GM19023 (cell line): ENCODE measurements at regions not wholly inside any gene's neighbourhood (a gene's known extent, or its start where the extent isn't known, plus 50 kb on each side); places are given as distances from the start of the nearest gene placed in this dataset.

Experiments
- ATAC-seq: cut with Tn5 transposase; IDR thresholded peaks from one replicate; pipeline ENCODE4 v1.9.1; 2021; ENCODE audit warnings: mild to moderate bottlenecking, moderate library complexity; ENCODE audit not compliant: unreplicated experiment

DNA sequence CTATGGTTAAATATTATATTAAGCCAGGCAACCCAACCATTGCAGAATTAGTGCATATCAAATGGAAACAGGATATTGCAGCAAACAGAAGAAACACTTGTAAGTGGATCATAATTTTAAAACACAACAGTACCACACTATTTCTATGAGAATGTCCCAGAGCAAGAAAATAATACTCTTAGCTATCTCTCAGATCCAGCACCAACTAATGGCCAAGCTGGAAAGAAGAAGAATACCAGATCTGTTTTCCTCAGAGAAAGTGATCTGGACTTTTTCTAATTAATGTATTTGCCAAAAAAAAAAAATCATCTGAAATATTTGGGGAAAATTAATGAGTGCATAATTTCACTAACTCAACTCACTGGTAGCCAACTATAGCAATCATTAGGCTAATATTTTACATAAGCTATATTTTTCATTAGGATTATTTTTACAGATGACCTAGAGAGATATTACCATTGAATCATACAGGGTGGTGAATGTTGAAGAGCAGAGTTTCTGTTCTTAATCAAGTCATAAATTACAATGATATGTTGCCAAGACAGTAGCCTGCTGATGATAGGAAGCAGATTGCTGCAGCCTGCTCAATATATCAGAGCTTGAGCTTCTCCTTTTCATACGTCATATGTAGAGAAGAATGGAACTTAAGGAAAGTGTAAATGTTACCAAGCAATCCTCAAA is 995.4 kb upstream of the LRRN3 start:
- ATAC-seq, result no peak

DNA sequence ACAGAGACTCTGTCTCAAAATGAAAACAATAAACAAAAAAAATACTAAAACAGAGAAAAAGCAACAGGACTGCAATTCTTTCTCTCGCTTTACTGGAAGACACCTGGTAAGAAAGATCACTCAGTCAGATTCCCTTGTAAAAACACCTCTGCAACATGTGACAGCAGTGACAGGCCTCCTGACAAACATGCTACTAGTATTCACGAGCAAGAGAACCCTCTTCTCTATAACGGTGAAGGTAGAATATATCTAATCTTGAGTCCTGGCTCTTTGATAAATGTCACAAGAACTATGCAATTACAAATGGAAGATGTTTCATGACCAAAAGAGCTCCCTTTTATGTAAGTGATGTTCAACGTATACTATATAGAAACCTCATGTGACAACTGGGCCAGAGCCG is 986.7 kb upstream of the LRRN3 start:
- no peak for ATAC-seq

DNA sequence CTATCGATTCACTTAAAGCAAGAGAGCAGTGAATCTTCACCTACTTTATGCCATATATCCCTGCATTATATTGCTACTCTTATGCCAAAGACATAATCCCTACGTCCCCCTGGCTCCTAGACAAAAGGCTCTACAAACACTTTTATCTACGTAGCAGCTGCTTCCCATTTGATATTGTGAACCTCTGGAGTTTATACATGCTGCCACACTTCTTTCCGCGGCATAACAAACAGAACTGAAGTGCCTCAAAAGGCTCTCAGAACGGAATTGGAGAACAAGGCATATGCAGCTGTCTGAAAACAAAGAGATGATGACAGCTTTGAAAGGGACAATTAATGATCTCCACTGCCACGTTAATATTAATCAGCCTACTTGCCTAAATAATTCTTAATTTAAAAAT is 985.6 kb upstream of the LRRN3 start:
- ATAC-seq, result no peak

DNA sequence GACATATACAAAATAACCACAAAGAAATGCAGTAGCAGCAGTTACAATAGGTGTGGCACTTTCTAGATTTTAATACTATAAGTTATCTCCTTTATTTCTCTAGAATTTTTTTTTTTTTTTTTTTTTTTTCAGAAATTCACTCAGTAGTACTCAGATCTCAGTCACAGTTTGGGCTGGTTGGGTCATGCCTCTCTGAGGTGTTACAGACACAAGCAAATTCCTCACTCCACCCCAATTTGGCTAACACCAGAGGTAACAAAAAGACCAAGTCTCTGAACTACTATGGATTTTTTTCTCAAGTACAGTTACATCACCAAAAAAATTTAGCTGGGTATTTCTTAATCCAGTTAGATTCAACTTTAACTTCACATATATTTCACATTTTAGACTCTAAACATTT is 985.1 kb upstream of the LRRN3 start:
- ATAC-seq, result no peak

DNA sequence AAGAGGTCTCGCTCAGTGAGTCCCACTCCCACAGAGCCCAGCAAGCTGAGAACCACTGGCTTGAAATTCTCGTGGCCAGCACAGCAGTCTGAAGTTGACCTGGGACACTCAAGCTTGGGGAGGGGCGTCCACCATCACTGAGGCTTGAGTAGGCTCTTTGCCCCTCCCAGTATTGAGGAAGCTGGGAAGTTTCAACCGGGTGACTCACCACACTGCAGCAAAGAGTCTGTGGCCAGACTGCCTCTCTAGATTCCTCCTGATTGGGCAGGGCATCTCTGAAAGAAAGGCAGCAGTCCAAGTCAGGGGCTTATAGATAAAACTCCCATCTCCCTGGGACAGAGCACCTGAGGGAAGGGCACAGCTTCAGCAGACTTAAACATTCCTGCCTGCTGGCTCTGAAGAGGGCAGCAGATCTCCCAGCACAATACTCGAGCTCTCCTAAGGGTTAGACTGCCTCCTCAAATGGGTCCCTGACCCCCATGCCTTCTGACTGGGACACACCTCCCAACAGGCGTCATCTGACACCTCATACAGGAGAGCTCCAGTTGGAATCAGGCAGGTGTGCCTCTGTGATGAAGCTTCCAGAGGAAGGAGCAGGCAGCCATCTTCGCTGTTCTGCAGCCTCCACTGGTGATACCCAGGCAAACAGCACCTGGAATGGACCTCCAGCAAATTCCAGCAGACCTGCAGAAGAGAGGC is 970.9 kb upstream of the LRRN3 start:
- no peak for ATAC-seq

DNA sequence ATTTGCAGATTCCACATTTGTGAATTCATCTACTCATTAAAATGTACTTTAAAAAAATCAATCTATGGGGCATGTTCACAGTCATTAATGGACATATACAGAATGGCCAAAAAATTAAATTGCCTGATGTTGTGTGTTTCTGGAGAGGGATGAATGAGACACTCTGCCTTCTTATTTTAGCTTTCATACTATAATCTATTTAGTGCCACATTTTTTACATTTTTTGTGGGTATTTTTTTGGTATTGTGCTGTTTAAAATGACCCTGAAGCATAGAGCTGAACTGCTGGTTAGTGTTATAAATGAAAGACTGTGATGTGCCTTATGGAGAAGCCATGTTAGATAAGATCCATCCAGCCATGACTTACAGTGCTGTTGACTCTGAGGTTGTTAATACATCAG is 961.8 kb upstream of the LRRN3 start:
- ATAC-seq, result no peak

DNA sequence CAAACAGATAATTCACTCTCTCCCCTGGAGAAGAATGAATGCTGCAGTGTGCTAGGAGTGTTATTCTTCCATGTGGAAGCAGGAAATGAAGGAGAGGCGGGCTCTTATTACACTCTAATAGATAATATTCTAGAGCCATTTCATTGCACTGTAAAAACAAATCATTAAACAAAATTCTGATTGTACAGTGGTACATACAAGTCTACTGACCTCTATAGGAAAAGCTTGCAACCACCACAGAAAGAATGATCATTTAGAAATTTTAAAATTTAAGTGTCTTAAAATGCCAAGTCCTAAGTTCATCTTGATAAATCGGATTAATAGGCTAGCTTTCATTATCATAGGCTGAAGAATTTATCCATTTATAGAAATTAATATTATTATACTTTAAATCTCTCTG is 960.3 kb upstream of the LRRN3 start:
- ATAC-seq, result no peak

DNA sequence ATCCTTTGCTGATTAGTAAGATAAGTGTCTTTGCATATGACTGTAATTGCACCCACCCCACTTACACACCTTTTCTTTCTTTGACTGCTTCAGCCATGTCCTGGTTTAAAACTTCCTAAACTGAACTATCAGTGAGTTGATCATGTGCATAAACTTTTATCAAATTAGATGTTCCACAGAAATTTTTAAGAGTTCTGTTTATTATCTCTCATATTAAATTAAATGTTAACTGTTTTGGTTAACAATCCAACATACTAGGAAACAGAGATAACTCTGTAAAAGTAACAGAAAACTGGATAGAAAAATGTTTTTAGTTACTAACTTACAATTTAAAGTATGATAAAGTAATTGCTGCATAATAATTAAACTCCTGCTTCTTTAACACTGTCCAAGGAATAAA is 959.6 kb upstream of the LRRN3 start:
- ATAC-seq, result no peak

DNA sequence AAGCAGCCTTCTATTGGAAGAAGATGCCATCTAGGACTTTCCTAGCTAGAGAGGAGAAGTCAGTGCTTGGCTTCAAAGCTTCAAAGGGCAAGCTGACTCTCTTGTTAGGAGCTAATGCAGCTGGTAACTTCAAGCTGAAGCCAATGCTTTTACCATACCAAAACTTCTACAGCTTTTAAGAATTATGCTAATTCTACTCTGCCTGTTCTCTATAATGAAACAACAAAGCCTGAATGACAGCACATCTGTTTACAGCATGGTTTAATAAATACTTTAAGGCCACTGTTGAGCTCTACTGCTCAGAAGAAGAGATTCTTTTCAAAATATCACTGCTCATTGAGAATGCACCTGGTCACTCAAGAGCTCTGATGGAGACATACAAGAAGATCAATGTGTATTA is 951.9 kb upstream of the LRRN3 start:
- no peak for ATAC-seq

DNA sequence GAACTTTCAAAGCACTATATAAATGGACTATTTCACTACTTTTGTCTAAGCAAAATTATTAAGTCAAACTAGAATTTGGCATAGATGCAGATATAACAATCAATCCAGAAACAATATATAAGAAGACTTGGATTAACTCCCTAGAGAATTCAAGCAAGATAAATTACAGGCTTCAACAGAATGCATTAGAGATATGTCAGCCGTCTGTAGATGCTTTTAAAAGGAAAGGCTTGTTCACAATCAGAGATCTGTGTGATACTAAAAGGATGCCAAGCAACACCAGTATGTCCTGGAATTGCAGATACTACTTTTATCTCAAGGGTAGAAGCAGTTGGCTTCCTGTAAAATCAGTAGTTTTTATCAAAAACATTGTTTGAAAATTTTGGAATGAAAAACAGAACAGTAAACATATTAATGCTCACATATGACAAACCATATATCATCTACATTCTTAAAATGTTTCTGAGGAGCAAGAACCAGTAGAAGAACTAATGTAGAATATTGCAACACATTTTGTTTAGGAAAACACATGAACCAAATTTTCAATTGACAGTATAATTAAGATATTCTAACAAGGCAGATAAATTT is 947.9 kb upstream of the LRRN3 start:
- no peak for ATAC-seq

DNA sequence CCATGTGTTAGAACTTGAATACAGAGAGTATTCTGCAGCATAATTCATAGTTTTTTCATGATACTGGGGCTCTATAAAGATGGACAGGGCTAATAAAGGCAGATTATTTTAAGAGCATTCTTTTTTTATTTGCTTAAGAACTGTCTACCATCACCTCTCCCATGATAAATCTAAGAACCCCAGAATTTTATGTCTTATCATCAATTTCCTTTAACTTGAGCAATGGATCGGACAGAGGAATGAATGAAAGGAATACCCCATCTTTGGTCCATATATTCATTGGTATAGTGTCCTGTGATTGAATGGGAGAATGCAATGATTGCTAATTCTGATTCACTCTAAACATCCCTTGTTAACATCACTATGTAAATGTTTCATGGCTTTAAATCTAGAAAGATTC is 946.3 kb upstream of the LRRN3 start:
- ATAC-seq, result no peak

DNA sequence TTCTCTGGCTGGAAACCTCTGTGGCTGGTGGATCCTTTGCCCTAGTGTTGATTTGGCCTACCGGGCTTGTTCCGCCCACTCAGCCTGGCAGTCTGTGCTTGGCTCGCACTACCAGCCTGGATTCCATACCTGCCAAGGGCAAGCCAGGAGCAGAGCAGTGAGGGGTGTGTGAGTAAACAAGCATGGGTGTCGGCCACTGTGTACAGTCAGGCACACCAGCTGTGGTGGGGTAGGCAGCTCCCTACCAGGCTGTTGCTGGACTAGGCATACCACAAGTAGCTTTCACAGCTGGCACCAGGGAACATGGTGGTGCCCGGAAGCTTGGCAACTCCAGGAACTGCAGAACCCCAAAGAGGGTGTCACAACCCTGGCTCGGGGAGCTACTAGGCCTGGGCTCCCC is 942.9 kb upstream of the LRRN3 start:
- ATAC-seq, result no peak

DNA sequence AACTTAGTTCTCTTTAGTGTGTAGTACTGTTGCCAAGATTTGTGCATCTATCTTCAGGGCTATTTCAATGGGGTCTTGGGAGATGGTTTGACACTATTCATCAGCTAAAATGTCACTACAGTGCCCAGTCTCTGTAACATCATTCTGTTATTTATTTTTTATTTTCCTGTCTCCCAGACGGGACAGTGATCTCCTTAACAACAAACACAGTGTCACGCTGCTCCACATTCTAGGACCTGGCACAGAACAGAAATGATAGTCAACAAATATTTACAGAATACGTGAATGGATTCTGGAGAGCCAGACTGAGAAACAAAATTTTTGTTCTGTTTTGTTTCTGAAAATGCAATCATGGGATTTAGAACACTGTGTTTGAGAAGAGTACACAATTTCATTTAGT is 937.7 kb upstream of the LRRN3 start:
- ATAC-seq, result no peak

DNA sequence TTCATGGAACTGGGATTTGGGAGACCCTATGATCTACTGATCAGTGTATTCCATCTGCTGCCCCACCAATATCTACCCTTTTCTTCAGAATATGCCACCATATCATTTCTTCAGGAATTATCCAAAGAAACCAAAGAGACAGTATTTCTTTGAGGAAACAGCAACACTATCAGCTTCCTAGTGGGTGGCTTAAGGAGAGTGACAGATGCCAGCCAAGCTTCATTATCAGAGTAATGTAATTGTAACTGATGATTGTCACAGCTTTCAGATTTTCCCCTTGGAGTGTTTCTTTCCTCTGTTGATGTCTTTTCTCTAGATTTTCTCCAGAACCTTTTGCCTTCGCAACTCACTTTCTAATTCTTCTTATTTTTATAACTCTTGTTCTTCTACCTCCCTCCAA is 934.4 kb upstream of the LRRN3 start:
- ATAC-seq, result no peak

DNA sequence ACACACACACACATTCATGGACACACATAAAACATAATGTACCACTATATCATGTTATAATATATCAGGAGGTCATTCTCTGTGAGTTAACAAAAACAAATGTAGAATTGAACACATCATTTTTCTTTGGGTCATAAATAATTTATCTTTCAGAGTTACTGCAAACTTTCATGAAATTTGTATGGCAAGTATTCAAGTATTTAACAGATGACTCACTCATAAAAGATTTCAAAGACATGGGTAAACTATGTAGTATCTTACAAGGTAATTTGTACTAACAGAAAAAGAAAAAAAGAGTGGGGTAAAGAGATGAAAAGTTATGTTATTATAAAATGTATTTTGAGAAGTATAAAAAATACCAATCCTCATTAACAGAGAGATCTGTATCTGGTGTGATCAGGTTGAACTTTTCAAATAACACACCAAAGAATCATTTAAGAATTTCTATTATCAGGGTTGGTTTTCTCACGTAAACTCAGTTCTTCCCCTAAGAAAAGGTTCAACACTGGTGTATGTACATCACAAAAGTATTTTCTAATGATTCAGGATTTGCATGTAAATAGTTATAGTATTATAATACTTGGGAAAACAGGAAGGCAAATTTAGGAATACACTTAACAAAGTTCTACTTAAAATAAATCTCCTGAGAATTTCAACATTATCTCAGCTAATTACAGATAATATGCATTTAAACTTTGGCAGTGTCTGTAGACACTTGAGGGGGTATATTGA is 933.1 kb upstream of the LRRN3 start:
- ATAC-seq, result no peak

DNA sequence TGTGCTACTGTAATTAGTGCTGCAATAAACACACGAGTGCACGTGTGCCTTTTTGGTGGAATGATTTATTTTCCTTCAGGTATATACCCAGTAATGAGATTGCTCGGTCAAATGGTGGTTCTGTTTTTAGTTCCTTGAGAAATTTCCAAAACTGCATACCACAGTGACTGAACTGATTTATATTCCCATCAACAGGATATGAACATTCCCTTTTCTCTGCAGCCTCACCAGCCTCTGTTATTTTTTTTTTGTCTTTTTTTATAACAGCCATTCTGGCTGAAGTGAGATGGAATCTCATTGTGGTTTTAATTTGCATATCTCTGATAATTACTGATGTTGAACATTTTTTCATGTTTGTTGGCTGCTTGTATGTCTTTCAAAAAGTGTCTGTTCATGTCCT is 922.9 kb upstream of the LRRN3 start:
- ATAC-seq, result no peak

DNA sequence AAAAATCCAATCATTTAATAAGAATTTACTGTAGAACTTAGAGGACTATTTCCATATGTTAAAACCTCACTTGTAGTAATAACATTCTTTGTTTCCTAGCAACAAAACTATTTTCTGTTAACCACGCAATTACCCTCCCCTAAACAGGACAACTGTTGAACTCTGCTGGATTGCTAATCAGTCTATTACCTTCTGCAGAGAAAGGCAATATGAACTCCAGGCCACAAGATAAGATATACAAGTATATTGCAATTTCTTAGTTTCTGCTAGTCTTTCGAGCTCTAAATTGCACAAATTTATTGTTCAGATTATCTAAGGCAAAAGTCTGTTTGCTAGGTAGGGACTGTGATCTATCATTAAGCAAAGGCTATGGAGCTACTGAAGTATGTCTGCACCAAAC is 920.1 kb upstream of the LRRN3 start:
- ATAC-seq, result no peak

DNA sequence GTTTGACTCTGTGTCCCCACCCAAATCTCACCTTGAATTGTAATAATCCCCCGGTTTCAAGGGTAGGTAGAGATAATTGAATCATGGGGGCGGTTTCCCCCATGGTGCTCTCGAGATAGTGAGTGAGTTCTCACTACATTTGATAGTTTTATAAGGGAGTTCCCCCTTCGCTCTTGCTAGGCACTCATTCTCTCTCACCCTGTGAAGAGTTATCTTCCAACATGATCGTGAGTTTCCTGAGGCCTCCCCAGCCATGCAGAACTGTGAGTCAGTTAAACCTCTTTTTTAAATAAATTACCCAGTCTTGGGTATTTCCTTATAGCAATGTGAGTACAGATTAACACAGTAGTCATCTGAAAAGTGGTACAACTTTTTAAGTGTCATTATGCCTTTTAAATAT is 913.5 kb upstream of the LRRN3 start:
- ATAC-seq, result no peak

DNA sequence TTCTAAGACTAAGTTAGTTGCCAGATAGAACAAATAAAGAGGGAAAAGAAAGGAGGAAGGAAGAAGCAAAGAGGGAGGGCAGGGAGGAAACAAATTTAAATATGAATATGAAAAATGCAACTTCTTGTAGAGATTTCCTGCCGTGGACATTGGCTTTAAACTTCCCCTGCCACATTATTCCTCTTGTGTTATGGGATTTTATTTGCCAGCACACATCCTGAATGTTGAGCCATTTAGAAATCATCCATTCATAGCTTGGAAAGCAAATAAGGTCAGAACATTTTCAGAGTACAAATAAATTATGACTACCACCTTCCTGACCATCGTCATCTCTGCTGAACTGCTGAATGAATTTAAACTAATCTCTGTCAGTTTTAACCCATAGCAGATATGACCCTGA is 911.9 kb upstream of the LRRN3 start:
- ATAC-seq, result no peak

DNA sequence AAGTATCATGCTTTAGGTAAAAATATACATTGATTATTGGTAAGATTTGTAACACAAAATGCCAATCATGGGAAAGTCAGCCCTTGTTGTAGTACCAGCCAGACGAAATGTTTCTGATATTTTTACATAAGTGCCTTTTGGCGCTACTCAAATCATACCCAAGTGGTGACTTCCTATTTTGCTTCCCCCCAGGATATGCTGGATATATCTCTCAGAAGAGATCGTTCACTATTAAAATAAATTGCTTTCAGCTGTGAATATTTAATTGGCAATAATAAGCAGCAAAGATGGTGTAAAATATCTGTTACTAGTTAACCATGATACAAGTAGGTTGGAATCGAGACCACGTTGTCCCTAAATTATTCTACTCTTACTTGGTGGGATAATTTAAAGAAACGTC is 909.2 kb upstream of the LRRN3 start:
- ATAC-seq, result no peak

DNA sequence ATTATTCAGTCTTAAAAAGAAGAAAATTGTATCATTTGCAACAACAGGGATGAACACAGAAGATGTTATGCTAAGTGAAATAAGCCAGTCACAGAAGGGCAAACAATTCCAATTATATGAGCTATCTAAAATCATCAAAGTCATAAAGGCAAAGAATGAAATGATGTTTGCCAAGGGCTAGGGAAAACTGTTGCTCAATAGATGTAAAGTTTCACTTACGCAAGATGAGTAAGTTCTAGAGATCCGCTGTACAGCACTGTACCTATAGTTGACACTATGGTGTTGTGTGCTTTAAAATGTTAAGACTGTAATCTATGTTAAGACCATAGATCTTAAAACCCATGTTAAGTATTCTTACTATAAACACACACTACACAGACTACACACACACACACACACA is 904.6 kb upstream of the LRRN3 start:
- no peak for ATAC-seq
